Caki2 (cell line): ENCODE measurements at regions not wholly inside any gene's neighbourhood (a gene's known extent, or its start where the extent isn't known, plus 50 kb on each side); places are given as distances from the start of the nearest gene placed in this dataset.

Experiments
- DNase-seq: peaks from one replicate; pipeline ENCODE4 v3.0.0-alpha.2; 2015; ENCODE audit warnings: low read depth
- in situ Hi-C: cut with HindIII; loops from 2 replicates; pipeline ENCODE4 v1.10.0; 2016; ENCODE audit warnings: low sequenced_read_pairs, low pct_unique_long_range_greater_than_20kb, mixed read lengths

DNA sequence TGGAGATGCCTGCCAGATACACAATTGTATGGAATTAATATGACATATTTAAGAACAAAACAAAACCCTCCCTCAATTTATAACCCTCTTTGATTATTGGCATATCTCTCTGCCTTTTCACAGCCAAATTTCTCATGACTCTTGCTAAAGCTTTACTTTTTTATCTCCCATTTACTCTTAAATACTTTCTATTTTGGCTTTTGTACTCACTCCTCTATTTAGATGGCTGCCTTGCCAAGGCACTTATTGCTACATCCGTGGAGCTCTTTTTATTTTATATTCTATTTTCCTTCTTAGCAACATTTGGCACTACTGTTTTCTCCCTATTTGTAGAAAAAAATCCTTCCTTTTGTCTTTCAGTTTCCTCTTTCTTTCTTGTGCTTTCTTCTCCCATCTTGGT, 466.4 kb upstream of the CWC22 start:
- in situ Hi-C loops, result no loop called here
- DNase-seq, result no peak

DNA sequence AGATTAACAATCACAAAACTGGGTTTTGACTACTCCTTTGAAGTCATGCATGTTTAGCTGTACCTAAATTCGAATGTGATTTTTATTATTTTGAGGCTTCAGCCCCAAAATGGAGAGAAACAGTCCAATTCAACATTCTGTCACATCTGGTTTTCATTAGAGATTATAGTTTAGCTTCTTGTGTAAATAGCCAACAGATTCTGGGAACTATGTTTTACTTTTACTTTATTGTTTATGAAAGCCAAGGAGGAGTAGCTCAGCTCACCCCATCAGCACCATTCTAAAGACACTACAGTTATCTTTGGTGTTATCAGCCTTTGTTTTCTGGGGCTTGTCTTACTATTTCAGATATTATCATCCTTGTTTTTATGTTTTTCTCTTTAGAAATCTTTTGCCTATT, 465.0 kb upstream of the CWC22 start:
- in situ Hi-C loops, result no loop called here
- DNase-seq, result no peak

DNA sequence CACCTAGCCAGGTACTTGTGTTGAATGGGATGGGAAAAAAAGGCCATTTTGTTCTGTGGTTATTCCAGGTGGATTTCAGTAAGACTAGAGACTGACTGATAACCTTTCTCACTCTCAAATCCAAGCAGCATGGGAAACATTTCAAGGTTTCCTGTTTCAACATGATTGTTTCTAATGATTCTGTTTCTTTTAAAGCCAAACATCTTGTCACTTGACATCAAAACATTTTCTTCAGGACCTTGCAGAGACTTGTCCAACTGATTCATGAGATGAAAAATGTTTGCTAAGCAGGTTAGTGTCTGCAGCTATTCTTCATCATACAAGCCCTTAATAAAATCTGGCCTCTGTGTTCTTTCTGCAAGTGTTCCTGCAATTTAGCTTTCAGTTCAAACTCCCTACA, 456.5 kb upstream of the CWC22 start:
- in situ Hi-C loops, result no loop called here
- DNase-seq, result no peak

DNA sequence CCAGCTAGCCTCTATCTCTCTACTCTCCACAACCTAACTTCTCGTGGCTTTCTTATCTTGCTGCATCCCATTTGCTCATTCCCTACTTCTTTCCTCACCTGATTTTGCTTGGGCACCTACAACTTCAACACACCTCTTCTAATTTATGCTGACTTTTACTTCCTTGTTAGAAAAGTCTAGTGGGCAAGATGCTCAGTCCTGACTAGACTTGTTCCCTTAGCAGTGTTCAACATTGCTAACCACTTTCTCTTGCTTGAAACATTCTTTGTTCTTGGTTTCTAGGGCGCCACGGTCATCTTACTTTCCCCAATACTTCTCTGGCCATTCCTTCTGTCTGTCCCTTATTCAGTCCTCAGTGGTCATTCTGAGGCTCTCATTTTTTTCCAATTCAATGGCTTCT, 454.7 kb upstream of the CWC22 start:
- DNase-seq, result no peak

DNA sequence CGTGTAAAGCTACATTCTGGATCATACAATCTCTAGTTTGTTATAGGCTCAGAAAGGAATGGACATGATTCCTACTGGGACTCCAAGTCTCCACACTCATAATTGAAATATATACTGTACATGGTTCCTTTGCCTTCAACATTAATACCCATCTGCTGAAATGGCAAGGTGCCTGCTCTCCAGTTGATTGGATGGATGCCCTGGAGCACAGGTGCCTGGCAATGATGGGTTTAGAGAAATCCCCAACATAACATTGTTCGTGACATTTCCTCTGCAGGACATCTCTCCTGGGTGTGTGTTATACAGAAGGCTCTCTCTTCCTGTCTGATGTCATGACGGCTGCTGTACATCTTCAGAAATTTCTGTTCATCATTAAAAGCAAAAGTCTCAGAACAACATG, 449.7 kb upstream of the CWC22 start:
- in situ Hi-C loops, result no loop called here

More for the DNA sequence above, 454.7 kb upstream of the CWC22 start:
- in situ Hi-C loops, result no loop called here

DNA sequence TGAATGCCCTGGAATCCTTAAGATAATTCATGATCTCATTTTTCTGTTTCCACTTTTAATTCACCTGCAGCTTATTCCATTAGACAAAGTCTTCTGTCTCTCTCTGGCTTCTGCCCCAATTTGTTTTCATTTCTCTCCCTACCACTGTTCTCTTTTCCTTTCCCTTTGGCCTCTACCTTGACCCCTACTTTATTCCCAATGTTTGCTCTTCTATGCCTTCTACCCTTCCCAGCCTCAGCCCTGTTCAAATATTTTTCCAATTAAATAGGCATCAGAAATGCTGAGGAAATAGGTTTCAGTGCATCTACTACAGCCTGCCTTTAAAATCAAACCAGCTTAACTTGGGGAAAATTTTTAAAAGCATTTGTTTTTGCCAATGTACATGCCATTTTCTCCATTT, 443.7 kb upstream of the CWC22 start:
- in situ Hi-C loops, result no loop called here
- DNase-seq, result no peak

More for the DNA sequence above, 449.7 kb upstream of the CWC22 start:
- DNase-seq, result no peak

DNA sequence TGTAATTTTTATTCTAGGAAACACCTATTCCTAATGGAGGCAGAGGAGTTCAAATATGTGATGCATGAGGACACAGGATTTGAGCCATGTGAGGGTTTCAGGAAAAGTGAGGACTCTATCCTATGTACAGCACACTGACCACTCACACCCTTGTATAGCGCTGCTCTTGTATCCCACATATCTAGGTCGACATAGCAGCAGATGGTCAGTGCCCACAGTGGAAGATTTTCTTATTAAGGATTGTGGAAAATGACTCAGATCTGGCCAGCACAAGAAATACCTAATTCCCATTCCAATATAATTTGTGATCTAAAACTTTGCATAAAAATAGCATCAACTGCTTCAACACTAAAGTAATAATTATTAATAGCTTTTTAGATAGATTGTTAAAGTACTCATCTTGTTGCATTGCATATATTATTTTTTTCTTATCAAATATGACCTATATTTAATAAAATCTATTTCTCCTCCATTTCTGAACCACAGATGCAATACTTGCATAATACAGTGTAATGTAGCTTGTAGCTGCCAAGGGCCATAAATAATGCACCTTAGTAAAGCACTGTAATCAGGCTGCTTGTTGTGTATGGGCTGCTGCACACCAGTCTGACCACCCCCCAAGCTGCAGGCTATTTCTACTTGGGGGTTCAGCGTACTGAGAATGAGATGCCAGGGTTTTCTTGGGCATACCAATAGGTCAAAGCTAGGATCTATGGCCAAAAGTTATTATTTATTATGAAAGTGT, 442.2 kb upstream of the CWC22 start:
- DNase-seq, result no peak
- in situ Hi-C loops, result no loop called here

DNA sequence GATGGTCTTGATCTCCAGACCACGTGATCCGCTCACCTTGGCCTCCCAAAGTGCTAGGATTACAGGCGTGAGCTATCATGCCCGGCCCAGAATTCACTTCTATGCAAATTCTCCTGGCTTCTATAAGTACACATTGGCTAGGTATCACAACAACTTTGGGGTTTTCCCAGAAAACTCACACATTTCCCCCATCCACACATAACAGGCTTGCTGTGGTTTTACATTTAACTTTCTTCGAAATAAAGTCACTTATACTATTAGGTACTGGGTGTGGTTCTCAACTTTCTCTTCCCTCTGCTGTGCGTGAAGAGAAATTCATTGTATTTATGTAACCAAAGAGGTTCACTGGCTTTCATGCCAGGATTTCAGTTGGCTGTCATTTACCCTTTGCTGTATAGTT, 439.4 kb upstream of the CWC22 start:
- no peak for DNase-seq
- in situ Hi-C loops, result no loop called here

DNA sequence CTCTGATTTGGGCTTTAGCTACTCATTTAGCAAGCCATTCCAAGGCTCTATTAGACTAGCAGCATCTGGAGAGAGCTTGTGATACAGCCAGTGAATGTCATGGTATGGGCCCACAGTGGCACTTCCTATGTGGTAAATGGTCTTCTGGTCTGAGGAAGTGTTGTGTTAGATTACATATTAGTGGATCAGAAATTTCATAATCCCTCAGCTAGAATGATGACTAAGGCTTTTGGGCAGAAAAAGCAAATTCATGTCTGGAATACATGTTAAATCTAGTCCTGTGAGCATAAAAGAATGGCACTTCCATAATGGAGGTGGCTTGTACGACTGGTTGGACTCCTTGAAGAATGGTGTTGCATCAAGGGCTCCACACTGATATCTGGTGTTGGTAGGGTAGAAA, 436.8 kb upstream of the CWC22 start:
- in situ Hi-C loops, result no loop called here

DNA sequence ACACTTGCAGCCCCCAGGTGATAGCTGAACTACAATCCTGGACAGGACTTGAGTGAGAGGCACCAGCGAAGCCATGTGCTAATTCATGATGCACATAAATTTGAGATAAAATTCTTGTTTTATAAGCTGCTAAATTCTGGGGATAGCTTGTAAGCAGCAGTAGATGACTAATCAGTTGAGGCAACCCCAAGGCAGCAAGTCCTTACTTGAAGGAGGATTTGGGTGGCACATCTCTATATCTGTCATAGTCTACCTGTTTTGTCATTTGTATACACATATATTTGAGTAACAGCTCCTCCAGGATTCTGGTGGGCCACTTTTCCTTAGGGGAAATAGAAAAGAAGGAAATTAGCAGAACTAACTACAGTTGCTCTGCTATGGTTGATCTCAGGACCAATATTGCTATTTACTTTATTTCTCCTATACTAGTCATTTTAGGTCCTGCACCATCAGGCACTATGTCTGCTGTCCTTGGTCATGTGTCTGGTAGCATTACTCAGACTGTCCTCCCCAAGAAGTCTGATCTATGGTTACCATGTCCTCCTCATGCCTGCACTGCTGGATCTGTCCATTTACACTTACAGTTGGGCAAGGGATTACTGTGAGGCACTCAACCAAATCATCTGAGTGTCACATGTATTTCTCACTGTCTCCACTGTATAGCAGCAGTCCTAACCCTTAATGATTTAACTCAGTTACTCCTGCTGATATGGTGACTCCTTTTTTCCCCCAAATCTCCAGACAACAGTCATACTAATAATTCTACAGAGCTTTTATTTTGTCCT, 436.0 kb upstream of the CWC22 start:
- peak; percentile 50 for DNase-seq
- in situ Hi-C loops, result no loop called here

More for the DNA sequence above, 436.8 kb upstream of the CWC22 start:
- DNase-seq, result no peak

DNA sequence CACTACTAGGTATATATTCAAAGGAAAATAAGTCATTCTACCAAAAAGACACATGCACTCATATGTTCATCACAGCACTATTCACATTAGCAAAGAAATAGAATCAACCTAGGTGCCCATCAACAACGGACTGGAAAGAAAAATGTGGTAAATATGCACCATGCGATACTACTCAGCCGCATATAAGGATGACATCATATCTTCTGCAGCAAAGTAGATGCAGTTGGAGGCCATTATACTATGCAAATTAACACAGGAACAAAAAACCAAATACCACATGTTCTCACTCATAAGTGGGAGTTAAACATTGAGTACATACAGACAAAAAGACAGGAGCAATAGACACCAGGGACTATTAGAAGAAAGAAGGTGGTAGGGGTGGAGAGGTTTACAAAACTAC, 412.1 kb upstream of the CWC22 start:
- in situ Hi-C loops, result no loop called here
- DNase-seq, result no peak

DNA sequence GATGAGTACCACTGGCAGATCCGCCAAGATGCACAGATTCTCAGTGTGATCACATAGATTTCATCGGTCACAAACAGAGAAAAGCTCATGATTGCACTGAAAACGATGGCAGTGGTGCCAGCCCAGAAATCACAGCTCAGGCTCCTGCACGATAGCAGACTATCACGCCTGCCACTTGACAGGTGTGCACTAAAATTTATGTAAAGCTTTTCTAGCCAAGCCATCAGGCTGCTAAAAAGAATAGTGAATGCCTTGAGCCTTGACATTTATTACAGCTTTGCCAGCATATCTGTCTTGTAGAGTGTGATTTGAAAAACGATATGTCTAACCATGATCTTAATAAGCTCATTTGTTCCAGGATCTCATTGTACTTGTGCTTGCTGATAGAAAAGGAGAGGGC, 409.5 kb upstream of the CWC22 start:
- no peak for DNase-seq
- in situ Hi-C loops, result no loop called here

DNA sequence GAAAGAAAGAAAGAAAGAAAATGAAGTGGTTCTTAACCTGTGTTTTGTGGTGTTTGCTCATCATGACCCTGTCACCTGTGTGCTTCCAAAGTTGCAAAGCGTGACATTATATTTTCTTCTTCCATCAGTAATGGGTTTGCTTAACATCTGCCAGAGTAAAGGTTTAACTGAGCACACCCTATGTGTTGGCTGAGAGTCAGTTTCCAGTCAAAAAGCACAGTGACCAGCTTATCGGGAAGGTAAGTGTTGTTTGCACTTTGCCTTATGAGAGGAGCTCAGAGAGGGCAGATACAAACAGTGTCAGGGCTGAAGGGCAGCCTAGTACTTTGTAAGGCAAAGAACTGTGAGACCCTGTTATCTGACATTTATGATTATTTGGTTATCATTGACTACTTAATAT, 406.2 kb upstream of the CWC22 start:
- in situ Hi-C loops, result no loop called here
- peak; percentile 19 for DNase-seq

DNA sequence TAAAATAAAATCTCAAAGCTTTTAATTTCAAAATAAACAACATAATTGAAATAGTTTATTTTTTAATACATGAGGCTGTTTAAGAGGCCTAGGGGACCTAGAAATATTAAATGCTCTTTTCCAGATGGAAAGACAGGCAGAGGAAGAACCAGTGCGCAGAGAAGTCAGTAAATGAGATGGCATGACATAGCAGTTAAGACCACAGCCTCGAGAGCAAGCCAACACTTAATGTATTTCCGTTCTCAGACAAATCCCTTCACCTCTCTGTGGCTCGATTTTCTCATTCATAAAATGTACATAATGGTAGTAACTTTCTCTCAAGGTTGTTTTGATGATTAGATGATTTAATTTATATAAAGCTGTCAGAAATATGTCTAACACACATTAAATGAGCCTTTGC, 405.1 kb upstream of the CWC22 start:
- DNase-seq, result no peak
- in situ Hi-C loops, result no loop called here

DNA sequence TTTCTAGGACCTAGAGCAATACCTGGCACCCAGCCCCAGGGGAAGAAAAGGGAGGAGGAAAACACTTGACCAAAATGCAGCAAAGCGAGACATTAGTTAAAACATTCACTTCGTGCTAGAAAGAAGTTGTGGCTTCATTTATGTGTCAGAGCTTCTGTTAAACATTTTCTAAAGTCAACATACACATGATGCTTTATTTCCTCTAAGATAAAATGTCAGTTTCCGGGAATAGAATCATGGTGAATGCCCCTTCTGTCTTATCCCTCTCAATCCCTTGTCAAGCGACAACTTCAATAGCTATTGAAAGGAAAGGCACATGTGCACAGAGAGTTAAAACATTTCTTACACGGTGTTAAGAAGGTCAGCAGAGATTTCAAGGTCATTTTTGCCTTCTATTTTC, 404.6 kb upstream of the CWC22 start:
- DNase-seq, result peak; percentile 63
- in situ Hi-C loops, result no loop called here

DNA sequence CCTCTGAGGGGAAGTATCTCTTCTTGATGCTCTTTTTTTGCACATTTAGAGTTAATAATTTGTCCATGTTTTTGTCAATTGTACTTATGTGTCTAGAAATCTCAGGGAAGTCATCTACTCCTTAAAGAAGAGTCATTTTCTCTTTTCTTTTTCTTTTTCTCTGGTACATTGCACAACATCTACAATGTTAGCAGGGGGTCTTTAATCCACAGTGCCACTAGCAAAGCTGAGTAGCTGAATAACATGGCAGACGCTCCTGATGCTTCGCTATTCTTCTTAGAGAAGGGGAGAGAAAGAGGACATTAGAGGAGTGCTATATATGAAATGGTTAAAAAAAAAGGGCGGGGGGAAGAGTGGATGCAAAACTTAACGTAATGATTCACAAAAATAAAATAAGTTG, 399.6 kb upstream of the CWC22 start:
- in situ Hi-C loops, result no loop called here
- DNase-seq, result no peak

DNA sequence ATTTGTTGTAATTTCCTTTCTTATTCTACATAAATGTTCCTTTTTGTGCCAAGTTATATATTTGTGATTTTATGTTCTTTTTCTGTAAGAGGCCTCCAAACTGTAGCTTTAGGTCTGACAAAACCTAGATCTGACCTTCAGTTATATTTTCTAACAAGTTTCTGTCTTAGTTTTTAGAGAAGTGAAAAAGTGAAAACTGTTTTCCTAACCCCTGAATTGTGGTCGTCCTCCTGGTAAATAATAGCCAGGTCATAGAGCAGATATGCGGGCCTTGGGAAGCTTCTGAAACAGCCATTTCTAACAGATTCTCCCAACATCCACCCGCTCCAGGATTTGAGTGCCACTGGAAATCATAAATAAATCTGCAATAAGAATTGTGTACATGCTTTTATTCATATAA, 398.4 kb upstream of the CWC22 start:
- no peak for DNase-seq
- in situ Hi-C loops, result no loop called here

DNA sequence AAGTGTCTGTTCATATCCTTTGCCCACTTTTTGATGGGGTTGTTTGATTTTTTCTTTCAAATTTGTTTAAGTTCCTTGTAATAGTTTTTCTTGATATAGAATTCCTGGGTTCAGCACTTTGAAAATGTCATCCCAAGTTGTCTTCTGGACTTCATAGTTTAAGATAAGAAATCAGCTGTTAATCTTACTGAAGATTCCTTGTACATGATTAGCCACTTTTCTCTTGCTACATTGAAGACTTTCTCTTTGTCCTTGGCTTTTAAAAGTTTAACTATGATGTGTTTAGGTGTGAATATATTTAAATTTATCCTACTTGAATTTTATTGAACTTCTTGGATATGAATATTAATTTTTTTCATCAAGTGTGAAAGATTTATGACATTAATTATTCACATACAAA, 387.2 kb upstream of the CWC22 start:
- in situ Hi-C loops, result no loop called here
- no peak for DNase-seq

DNA sequence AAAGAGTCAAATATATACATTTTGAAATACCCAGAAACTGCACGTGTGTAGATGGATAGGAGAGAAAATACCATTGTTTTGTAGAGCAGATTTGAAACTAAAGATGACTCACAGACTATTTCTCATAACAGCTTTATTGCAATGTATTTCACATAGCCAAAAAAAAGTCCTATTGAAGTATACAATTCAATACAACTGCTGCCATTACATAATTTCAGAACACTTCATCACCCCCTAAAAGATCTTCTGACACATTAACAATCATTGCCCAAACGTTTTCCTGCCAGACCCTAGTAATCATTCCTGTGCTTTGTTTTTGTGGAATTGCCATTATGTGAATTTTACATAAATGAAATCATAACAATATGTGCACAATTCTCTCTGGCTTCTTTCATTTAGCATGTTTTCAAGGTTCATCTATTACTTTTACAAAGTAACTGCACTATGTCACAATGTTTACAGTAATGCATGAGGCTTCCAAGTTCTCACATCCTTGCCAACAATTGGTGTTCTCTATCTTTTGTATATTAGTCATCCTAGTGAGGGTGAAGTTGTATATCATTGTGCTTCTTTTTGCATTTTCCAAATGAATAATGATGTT, 378.6 kb upstream of the CWC22 start:
- DNase-seq, result no peak

More for the DNA sequence above, 378.6 kb upstream of the CWC22 start:
- in situ Hi-C loops, result no loop called here
